Stimulated activated CD4-positive, alpha-beta T cell treated with anti-CD3 and anti-CD28 coated beads, Interleukin-15, amount 100 ng/mL, for 24 hours (primary cell): ENCODE measurements at regions not wholly inside any gene's neighbourhood (a gene's known extent, or its start where the extent isn't known, plus 50 kb on each side); places are given as distances from the start of the nearest gene placed in this dataset.

Source experiments
- DNase-seq: peaks from one replicate; pipeline ENCODE4 v3.0.0-alpha.2; 2020

- DNase-seq, result no peak
Observed at GRCh38 chr3:154013736-154014135, 107.5 kb upstream of the ARHGEF26 start.

- no peak for DNase-seq
Observed at GRCh38 chr3:154015307-154015706, 105.9 kb upstream of the ARHGEF26 start.

DNA sequence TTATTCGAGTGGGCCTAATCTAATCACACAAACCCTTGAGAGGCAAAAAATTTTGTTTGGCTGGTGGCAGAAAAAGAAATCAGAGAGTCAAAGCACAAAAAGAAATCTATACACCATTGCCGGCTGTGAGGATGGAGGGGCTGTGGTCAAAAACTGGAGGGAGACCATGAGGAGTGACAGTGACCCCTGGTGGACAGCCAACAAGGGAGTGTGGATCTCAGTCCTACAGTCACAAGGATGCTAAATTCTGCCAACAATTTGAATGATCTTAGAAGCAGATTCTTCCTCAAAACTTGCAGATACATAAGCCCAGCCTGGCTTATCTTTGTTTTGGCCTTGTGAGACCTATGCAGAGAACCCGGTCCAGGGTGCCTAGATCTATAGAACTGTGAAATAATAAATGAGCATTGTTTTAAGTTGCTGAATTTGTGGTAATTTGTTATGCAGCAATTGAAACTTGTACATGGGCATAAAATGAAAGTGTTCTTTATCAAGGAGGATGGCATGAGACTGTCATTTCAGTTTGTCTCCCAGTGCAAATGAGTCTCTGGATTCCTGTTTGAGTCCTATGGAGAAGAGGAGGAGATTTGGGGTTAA is 103.0 kb upstream of the ARHGEF26 start:
- peak; percentile 57 for DNase-seq

DNA sequence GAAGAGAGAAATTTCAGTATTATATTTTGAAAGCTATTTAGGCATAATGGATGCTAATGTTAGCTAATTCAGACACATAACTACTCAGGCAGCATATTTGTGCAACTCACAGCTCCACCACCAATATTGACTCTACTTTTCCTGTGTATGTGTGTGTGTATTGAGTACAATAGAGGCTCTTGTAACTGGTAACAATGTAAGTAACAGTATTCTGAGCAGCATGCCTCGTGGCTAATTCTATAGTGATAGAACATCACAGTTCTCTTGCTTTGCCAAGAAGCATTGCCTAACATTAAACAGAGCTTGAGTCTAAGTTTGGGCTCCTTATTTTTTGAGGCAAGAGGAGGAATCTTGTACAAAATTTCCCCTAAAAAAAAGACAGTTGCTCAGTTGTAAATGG is 98.6 kb upstream of the ARHGEF26 start:
- no peak for DNase-seq

DNA sequence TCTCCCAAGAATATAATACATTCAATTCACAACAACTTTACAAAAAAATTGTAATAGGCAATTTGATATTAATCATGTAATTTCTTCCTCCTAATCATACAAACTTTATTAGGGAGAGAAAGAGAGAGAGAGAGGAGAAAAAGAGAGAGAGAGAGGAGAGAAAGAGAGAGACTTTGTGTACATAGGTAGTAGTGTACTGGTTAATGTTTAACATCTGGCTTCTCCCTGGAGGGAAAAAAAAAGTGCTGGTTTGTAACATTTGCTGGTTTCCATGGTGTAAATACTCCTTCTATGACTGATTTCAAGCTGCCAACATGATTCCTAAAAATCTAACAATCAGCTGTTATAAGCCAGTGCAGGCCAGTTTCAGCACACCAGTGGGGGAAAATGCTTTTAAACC is 98.0 kb upstream of the ARHGEF26 start:
- DNase-seq, result no peak

DNA sequence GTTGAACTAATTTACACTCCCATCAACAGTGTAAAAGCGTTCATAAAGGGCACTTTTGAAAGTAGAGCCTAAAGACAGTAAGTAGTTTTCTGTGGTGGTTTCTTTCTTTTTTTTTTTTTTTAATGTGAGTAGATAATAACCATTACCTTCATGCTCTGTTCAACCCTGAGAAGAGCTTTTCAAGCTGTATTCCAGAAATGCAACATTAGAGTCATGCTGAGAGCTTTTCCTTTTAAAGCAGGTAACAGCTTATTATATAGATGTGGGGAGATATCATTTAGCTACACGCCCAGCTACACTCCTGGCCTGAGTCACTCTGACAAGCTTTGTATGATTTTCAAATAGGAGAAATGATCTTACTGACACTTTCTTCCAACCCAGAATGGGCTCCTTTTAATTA is 96.2 kb upstream of the ARHGEF26 start:
- DNase-seq, result no peak

- DNase-seq, result no peak
Observed at GRCh38 chr3:154029926-154030325, 91.3 kb upstream of the ARHGEF26 start.

GRCh38 chr3:154034797-154035330 is 86.3 kb upstream of the ARHGEF26 start:
- no peak for DNase-seq

DNA sequence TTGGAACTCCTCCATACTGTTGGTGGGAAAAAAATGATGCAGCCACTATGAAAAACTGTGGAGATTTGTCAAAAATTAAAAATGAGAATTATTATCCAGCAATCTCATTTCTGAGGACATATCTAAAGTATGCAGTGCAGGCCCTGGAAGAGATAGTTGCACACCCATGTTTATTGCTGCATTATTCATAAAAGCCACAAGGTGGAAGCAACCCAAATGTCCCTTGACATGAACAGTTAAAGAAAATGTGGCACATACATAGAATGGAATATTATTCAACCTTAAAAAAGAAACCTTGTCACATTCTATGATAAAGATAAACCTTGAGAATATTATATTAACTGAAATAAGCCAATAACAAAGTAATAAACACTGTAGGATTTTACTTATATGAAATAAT is 80.9 kb upstream of the ARHGEF26 start:
- no peak for DNase-seq

- no peak for DNase-seq
Observed at GRCh38 chr3:154044671-154045070, 76.5 kb upstream of the ARHGEF26 start.

- no peak for DNase-seq
Observed at GRCh38 chr3:154050216-154050615, 71.0 kb upstream of the ARHGEF26 start.

DNA sequence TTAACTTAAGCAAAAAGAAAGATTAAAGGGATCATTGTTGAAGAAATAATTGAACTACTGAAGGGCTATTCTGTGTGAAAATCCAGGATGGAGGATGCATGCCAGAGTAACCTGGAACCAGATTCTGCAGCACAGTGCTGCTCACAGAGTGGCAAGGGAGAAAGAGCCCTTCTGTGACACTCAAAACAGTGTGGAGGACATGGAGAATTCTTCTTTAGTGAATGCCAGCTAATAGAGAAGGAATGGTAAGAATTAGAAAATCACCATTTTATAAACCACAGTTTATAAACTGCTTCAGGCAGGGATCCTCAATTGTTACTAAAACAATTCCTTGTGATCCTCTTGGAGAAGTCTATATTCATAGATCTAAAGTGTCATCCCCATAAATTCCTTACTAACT is 70.4 kb upstream of the ARHGEF26 start:
- DNase-seq, result no peak

GRCh38 chr3:154059833-154060232 is 61.4 kb upstream of the ARHGEF26 start:
- no peak for DNase-seq

DNA sequence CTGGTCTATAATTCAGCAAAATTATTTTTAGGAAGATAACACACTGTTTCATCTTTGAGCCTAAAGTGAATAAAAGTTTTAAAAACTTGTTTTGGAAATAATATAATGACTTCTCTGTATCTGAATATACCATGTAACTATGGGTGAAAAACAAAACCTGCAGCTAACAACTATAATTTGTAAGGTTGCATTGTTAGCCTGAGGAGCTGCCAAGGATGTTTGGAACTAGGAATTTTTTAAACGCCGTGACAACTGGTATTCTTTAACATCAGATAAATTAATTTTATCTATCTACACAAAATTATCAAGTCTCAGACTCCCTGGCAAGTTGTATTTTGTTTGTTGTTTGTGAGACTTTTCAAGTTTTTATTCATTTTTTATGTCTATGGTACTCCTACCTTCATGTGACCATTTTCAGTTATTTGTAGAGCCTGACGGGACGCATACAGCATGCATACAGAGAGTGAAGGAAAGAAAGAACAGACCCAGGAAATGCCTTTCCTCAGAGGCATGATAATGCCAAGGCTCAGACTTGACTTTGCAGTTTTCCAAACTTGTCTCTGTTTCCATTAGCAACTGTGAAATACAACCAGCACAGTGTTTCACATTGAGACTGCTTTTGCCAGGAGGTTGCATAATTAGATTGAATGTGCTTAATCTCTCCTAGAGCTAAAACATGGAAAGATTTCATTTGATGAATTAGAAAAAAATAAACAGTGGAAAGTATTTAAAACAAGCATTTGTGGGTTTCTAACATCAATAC is 60.8 kb upstream of the ARHGEF26 start:
- no peak for DNase-seq

- no peak for DNase-seq
Observed at GRCh38 chr3:154061001-154061370, 60.2 kb upstream of the ARHGEF26 start.

DNA sequence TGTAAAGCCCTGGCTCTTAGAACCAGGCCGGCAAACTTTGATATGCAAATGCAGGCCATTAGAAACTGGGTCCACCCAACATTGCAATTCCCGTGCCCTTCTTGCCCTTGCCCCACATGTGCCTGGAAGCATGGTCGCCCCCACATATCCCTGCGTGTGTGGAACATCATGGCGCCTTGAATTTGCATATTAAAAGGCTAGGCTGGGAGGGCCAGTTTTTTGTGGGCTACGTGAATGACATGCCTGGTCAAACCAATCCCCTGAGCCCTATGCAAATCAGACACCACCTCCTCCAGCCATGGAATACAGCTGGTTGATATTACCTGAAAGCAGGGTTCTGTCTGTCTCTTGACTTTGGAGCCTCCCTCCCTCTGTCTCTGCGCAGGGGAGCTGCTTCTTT is 58.7 kb upstream of the ARHGEF26 start:
- no peak for DNase-seq

DNA sequence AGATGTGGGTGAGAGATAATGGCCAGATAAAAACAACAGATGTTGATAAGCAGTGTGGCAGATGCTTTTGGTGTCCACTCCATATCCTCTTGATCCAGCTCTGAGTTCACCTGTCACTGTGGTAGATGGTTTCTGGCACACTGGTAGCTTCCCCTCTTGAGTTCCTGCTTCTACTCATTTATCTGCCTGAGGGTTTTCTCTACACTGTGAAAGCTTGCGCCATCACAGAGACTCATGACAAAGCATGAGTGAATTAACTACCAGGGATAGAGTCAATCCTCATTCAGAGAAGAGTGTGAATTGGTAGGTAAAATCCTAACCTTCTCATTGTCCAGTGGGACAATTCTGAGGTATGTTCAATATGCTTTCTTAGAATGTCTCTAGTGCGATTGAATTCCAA is 50.0 kb upstream of the ARHGEF26 start:
- no peak for DNase-seq
